GM18505 (cell line): ENCODE measurements at regions not wholly inside any gene's neighbourhood (a gene's known extent, or its start where the extent isn't known, plus 50 kb on each side); places are given as distances from the start of the nearest gene placed in this dataset.

Experiments used
- ATAC-seq: cut with Tn5 transposase; IDR thresholded peaks from one replicate; pipeline ENCODE4 v1.9.1; 2021; ENCODE audit not compliant: unreplicated experiment
- POLR2A ChIP-seq: IDR thresholded peaks from 4 replicates; pipeline ENCODE4 v1.6.1; 2011; ENCODE audit warnings: borderline replicate concordance; ENCODE audit not compliant: insufficient read depth, insufficient read length; ENCODE audit errors: extremely low read depth

DNA sequence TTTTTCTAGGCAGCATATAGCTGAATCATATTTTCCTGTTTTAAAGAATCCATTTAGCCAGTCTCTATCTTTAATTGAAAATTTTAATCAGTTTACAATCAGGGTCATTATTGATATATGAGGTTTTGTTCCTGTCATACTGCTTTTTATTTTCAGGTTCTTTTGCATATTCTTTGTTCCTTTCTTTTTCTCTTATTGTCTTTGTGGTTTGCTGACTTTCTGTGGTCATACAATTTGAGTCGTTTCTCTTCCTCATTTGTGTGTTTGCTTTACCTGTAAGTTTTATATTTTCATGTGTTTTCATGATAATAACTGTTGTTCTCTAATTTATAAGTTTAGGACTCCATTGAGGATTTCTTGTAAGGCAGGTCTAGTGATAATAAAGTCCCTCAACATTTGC lies 812.6 kb downstream of the DACH1 start:
- no peak for TF ChIP-seq POLR2A
- peak; percentile 83 for ATAC-seq

DNA sequence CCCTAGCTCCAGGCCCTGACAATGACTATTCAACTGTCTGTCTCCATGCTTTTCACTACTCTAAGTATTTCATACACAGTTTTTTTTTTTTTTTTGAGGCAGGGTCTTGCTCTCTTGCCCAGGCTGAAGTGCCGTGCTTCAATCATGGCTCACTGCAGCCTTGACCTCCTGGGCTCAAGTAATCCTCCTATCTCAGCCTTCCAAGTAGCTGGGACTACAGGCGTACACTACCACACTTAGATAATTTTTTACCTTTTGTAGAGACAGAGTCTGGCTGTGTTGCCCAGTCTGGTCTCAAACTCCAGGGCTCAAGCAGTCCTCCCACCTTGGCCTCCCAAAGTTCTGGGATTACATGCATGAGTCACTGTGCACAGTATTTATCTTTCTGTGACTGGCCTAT lies 815.4 kb downstream of the DACH1 start:
- ATAC-seq: no peak
- TF ChIP-seq POLR2A: no peak

DNA sequence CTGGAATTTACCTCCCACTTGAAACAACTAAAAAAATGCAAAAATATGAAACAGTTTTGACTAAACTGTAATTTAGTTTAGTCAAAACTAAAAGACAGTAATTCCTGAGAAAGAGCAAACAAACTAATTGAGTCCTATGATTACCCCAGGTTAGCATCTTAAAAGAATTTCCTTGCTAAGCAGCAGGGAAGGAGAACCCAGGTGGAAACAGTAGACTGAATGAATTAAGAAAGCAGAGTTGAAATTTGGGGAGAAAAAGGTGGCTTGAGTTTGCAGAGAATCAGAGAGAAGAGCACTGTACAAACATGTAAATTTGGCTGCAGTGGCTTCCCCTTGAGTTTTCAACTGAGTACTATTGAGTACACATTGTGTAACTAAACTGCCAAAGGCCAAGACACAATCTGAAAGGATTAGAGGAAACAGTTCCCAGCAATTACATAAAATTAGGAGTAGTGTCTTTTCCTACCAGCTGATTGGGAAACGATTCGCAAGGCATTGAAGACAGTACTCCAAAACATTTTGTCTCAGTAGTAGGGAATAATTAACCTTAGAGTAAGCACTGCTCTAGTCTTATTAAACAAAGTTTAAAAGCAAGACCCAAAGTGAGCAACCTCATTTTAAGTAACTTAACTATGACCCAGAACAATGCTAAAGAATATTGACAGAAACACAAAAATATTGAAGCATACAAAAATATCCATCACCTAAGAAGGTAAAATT lies 820.5 kb downstream of the DACH1 start:
- no peak for ATAC-seq
- TF ChIP-seq POLR2A: no peak

DNA sequence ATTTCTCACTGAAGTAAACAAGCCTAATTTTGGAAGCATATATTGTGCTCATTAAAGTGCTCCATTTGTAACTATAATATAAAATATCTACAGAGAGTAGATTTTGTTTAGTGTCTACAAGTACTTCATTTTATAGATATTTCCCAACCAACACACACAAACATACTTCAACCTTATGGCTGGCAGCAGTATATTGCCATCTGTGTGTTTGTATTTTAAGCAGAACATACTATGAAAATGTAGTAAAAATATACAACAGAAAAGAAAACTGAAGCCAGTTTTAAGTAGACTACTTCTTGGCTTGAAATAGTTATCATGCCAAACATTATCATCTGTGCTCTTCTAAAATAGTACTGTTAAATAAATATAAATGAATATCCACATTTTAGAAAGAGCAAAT lies 821.9 kb downstream of the DACH1 start:
- no peak for ATAC-seq
- no peak for TF ChIP-seq POLR2A

DNA sequence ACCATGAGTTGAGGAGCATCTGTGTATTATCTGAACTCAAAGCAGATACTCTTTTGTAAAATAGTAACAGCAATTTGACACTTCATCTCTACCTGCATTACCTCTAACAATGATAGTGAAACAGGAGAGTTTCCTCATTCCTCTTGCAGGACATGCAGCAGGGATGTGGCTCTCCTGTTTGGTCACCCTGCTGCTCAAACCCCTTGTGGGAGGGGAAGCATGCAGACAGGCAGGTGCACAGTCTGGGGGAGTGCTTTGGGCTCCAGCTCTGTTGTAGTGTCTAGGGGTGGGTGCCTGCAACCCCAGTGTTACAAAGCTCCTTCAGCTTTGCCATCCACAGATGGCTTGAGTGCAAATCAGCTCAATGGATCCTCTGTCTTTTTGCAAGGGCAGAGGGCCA lies 827.6 kb downstream of the DACH1 start:
- no peak for ATAC-seq
- no peak for TF ChIP-seq POLR2A

DNA sequence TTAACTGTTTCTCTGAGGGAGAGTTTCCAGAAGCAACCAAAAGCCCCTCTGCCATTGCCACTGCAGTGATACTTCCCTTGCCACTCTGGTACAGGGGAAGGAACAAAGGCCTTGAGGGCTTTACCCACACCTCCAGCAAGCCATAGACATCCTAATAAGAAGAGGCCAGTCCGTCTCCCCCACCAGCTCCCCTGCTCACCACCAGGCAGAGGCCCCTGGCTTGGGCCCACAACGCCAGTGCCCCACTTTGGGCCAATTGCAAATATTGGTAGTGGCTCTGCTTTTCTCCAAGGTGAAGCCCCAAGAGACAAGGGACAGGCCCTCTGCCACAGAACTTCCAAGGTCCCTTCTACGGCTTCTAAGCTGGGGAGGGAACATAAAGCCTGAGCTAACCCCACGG lies 833.0 kb downstream of the DACH1 start:
- no peak for TF ChIP-seq POLR2A
- no peak for ATAC-seq

DNA sequence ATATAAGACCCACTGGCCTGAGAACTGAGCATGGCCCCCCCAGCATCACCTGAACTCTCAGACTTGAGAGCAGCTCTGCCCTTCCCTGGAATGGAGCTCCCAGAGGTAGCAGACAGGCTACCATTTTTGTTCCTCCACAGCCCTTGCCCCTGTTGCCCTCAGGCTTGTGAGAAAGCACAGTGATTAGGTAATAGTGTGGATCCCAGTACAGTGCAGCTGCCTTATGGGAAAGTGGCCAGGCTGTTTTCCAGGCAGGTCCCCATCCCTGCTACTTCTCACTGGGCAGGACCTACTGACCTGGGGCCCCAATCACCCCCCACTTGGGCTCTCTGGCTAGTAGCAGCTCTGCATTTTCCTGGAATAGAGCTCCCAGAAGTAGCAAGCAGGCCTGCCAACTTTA lies 834.0 kb downstream of the DACH1 start:
- ATAC-seq: no peak
- TF ChIP-seq POLR2A: no peak

DNA sequence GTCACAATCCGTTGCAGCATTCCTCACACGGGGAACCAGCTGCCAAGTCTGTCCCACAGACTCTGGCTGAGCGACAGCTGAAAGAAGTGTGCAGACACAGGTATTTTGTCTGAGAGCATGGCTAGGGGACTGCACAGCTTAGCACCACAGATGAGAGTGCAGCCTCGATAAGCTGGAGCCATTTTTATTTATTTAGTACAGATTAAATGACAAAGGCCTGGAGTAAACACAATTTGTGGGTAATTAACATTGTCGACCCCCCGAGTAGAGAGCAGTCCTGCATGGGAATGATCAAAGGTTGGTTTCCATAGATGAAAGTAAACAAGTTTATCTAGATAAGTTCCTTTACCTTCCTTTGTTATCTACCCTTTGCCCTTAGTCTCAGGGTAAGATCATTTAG lies 836.2 kb downstream of the DACH1 start:
- ATAC-seq: no peak
- TF ChIP-seq POLR2A: no peak

DNA sequence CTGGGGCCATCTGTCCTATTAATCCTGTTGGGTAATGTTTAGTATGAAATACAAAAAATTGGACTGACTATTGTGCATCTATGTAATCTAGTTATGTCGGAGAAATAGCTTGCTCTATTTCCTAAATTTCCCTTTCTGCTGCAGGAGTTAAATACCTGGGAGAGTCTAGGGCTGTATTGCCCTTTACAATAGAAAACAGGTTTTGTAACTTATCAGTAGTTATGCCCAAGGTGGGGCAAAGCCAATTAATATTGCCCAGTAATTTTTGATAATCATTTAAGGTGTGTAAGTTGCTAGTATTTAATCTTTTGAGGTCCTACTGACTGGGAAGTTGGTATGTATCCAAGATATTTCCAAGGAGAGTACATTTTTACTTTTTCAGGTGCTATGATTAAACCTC lies 838.1 kb downstream of the DACH1 start:
- no peak for TF ChIP-seq POLR2A
- no peak for ATAC-seq

DNA sequence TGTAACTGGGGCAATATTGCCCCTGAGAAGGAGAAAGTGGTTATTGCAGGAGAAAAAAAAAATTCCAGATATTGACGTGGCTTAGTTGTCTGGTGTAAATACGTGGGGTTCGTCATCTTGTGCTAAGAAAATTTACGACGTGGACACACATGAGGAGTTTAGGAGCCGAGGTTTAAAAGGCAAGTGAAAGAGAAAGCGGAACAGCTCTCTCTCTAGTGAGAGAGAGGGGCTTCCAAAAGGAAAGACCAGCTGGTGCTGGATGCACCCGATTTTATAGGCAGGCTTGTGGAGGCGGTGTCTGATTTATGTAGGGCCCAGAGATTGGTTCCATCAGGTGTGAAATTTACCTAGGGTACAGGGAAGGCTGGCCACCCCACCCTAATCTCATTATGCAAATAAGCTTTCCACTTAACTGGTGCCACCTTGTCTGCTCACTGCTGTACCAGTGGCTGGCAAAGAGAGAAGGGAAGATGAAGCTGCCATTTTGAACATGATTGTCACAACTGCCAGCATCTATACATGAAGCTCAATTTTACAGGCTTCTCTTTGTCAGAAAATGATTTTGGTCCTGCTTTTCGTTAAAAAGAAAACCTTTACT lies 845.1 kb downstream of the DACH1 start:
- TF ChIP-seq POLR2A: no peak
- ATAC-seq: no peak

DNA sequence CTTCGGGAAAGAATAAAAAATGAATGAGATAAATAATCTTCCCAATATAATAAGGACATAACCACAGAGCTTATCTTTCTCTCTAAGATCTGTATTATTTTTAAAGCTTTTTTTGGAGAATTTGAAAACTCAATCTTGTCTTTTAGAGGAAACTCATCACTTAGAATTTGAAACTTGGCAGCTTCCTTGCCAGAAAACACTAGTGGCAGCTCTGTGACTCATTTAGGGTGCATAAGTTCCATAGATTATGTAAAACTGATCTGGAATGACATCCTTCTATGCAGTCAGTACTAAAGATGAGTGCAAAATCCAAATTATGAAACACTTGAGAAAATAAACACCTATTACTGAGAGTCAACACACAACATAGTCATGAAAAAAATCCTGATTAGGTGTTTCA lies 848.0 kb downstream of the DACH1 start:
- TF ChIP-seq POLR2A: no peak
- no peak for ATAC-seq

DNA sequence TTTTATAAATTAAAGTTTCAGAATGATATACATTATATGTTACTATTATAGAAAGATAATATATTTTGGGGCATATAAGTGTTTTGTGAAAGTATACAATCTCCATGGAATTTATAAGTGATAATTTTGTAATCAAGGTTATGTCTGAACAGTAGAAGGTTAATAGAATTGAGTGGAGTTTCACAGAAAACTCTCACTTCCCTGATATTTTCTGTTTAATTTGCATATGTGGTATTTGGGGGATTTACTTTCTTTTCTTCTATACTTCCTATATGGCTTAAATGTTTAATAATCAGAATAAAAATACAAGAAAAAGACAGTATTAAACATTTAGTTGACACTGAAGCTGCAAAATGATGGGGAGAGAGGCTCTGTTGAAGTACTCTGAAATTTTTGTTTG lies 848.5 kb downstream of the DACH1 start:
- no peak for ATAC-seq
- no peak for TF ChIP-seq POLR2A

DNA sequence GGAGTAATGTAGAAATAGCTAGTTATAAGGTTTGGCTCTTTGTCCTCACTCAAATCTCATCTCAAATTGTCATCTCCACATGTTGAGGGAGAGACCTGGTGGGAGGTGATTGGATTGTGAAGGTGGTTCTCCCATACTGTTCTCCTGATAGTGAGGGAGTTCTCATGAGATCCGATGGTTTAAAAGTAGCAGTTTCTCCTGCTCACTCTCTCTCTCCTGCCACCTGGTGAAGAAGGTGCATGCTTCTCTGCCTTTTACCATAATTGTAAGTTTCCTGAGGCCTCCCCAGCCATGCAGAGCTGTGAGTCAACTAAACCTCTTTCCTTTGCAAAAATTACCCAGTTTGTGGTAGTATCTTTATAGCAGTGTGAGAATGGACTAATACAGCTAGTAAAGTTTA lies 849.4 kb downstream of the DACH1 start:
- TF ChIP-seq POLR2A: no peak
- ATAC-seq: no peak

DNA sequence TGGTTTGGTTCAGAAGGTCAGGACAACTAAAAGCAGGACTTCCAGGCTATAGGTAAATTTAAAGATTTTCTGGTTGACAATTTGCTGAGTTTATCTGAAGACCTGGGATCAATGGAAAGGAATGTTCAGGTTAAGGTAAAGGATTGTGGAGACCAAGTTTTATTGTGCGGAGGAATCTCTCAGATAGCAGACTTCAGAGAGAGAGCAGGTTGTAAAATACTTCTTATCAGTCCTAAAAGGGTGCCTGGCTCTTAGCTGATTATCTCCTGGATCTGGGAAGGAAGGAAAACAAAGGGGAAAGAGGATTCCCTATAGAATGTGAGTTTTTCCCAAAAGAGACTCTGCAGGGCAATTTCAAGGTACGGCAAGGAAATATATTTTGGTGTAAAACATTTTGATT lies 851.5 kb downstream of the DACH1 start:
- ATAC-seq: no peak
- TF ChIP-seq POLR2A: no peak
